ENCODE measurements at regions not wholly inside any gene's neighbourhood (a gene's known extent, or its start where the extent isn't known, plus 50 kb on each side); places are given as distances from the start of the nearest gene placed in this dataset.

DNA sequence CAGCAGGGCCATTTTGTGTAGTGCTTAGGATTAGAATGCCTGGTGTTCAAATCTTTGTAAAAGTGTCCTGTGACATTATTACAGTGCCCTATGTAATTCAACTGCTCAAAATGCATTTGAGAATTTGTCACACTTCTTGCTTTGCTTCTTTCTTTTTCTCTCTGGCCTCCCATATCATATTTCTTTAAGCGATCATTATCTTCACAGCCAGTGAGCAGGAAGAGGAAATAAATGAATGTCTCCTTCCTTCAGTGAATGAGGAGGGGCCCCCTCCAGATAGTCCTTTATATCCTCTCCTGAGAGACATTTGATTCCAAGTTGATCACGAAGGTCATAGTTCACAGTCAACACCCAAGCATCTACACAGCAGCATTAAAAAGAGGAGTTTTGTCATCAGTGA is 425.1 kb upstream of the NPVF start:
- H3K4me3 ChIP-seq (ENCODE audit: low read depth, low read length), result no peak overlapping the region

DNA sequence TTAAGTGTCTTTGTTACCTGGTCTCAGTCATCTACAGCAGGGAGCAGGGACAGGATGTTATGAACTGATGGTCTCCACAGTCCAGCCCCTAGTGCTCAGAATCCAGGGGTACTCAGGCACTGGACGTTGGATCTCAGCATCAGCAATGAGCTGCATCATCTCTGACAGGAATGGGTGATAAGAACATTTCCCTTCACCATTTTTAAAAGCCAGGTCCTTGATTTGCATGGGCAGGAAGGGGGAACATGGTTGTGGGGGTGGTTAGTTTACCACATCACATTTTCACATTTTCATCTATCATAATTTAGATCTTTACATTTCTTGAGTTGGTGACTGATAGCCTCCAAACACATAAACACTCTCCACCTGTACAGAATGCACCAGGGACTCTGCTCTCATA is 427.8 kb upstream of the NPVF start:
- no peak overlapping the region for H3K4me3 ChIP-seq (ENCODE audit: low read depth, low read length)

DNA sequence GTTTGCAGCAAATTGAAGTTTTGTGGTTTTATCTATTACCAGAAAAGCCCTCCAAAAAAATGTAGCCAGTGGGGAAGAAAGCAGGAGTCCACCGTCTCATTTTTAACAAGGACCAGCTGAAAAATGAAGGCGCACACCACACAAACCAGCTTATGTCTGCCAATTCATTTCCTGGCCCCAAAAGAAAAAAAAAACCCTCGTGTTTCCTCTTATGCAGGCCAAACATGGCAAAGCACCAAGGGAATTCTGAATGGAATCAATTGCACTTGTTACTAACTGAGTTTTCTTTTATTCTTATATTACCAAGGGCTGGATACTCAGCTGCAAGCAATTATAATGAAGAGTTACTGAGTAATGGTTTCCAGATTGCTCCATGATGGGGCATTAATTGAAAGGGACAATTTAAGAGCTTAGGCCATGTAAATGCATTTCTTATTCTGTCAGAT is 428.3 kb upstream of the NPVF start:
- H3K4me3 ChIP-seq (ENCODE audit: low read depth, low read length), result no peak overlapping the region

- H3K4me3 ChIP-seq (ENCODE audit: low read depth, low read length), result no peak overlapping the region
Observed at GRCh38 chr7:25658375-25658774, 430.1 kb upstream of the NPVF start.

DNA sequence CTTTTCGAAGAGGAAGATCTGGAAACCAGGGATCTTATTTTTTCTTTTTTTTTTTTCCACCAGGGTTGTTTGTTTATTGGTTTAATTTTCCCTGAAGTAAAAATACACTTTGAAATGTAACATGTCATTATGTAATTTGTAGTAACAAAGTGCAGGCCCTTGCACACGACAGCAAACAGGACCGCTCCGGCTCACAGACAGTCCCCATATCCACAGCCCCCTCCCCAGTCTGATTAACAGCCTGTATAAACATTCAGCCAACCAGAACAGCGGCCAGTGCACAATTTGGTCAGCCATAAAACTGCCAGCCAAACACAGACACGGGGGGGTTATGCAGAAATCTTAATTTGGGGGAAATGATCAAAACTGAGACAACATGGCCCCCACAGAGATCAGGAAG is 431.6 kb upstream of the NPVF start:
- no peak overlapping the region for H3K4me3 ChIP-seq (ENCODE audit: low read depth, low read length)

DNA sequence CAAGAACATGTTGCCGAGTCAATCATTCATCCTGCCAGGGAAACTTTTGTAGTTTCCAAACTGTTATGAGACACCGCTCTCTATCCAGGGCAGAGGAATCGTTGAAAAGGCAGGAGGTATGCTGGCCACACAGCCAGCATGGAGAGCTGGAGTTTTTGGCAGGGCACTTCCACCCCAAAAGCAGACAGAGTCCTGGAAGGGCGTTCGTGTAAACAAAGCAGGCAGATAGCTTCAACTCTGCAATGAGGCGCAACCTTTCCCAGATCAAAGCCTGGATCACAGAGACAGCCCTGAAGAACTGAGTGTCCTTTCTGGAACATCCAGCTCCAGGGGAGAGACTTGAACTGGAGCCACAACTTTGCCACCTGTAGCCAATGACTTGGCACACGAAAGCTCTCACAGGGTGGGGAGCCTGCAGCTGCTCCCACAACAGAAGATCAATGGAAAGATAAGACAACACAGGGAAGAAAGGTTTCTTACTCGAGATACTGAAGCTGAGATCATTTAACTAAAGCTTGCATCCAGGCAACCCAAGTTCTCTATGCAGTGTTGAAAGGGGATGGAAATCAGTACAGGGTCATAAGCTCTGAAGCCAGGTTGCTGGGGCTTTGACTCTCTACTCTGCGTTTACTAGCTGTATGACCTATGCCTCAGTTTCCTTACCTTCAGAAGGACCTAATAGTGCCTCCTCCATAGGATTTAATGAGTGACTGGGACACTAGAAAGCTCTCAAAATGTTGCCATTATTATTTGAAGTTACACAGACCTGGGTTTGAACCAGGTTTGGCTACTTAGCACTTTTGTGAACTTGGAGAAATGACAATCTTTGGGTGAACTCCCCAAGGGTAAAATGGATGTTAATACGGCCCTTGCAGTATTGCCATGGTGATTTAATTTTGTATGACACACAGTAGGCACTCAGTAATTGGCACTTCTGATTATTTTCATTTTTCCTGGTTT is 434.8 kb upstream of the NPVF start:
- H3K4me3 ChIP-seq (ENCODE audit: low read depth, low read length), result no peak overlapping the region

- H3K4me3 ChIP-seq (ENCODE audit: low read depth, low read length), result no peak overlapping the region
Observed at GRCh38 chr7:25663877-25664276, 435.6 kb upstream of the NPVF start.

- H3K4me3 ChIP-seq (ENCODE audit: low read depth, low read length), result no peak overlapping the region
Observed at GRCh38 chr7:25664593-25664992, 436.3 kb upstream of the NPVF start.

DNA sequence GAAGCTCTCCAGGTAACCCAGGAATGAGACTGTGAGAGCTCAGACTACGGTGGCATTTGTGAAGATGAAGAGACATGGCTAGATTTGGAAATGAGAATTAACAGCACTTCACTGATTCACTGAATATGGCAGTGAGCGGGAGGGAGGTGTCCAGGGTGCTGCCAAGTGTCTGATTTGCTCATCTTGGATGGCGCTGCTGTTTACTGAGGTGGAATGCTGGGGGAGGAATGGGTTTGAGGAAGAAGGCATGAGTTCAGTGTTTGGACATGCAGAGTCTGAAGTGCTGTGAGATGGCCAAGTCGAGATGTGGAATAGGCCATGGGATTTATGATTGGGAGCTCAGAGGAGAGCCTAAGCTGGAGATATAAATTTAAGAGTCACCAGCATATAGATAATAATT is 437.1 kb upstream of the NPVF start:
- no peak overlapping the region for H3K4me3 ChIP-seq (ENCODE audit: low read depth, low read length)

GRCh38 chr7:25665903-25666670 is 437.8 kb upstream of the NPVF start:
- no peak overlapping the region for H3K4me3 ChIP-seq (ENCODE audit: low read depth, low read length)

DNA sequence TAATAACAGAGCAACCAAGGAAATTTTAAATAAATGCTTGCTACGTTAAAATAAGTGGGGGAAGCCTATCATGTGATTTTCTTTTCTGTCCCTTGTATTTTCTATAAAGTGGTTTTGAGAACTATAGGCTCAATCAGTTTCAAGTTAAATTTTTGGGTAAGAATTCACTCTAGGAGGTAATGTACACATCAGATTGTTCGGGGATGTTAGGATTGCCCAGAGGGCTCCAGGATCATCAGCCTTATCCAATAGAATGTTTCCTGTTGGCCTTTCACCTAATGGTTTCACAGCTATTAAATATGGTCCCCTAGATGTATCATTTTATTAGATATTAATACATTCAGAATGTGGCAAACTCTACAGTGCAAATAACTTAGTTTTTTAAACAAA is 438.4 kb upstream of the NPVF start:
- no peak overlapping the region for H3K4me3 ChIP-seq (ENCODE audit: low read depth, low read length)

GRCh38 chr7:25669281-25669781 is 441.0 kb upstream of the NPVF start:
- H3K4me3 ChIP-seq (ENCODE audit: low read depth, low read length), result no peak overlapping the region

DNA sequence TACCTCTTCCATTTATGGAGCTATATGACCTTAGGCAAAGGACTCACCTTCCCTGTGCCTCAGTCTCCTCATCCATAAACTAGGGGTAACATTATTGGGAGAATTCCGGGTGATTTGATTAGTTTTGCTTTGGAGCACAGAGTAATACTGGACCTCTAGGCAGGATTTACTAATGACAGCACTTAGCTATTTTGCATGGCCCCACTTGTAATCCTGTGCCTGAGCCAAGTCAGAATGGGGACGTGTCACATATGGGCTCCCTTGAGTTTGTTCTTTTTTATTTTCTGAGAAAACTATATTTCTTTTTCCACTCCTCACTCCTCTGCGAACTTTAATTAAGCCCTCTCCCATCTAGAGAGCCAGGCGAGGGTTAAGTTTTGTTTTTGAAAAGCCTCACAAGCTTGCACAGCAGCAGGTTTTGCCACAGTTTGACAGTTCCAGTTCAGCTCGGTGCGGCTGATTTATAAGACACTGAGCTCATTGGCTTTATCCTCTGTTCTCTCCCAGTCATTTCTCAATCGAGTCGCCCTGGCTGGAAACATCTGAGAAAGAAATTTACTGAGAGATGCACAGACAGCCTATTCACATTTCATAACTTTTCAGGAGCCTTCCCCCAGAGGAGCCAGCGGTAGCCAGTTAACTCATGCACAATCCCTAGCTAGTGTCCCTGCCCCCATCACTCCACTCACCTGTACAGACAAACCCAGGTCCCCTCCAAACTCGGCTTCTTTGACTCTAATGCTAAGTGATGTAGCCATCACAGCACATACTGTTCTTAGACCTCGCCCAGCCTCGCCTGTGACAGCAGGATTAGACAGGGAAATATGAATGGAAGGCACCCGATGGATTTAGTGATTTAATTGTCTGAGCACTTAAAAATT is 441.9 kb upstream of the NPVF start:
- H3K4me3 ChIP-seq (ENCODE audit: low read depth, low read length), result no peak overlapping the region

GRCh38 chr7:25671111-25671510 is 442.8 kb upstream of the NPVF start:
- no peak overlapping the region for H3K4me3 ChIP-seq (ENCODE audit: low read depth, low read length)

DNA sequence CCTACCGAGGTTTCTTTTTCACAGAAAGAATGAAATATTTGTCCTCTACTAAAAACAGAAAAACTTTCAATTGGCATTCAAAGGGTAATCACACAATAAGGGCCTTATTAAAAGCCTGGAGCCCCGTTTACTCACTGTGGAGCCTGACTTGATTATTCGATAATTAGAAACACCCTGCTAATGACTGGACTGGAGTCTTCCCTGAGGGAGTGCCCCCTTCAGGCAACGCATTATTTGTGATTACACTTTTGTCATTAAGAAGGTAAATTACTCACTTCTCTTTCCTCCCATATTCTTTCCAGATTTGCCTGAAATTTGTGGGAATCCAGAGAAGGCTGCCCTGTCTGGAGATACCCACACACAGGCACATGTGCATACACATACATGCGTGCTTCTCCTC is 444.2 kb upstream of the NPVF start:
- no peak overlapping the region for H3K4me3 ChIP-seq (ENCODE audit: low read depth, low read length)

- H3K4me3 ChIP-seq (ENCODE audit: low read depth, low read length), result no peak overlapping the region
Observed at GRCh38 chr7:25675789-25676474, 447.6 kb upstream of the NPVF start.

DNA sequence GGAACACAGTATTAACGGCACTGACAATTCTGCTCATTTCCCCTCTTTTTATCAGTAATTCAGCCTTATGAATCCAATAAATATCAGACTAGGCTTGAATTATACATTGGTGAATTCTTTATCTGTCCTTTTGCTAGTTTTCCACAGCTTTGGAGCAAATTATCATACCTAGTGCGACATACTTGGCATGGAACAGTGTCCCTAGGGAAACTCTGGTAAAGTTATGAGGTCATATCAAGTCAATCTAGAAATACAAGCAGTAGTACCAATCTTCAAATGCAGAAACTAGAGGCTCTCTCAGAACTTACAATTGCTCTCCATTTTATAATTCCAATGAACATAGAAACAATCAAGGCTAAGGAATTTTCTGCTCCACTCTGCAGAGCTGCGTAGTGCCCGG is 449.3 kb upstream of the NPVF start:
- no peak overlapping the region for H3K4me3 ChIP-seq (ENCODE audit: low read depth, low read length)

DNA sequence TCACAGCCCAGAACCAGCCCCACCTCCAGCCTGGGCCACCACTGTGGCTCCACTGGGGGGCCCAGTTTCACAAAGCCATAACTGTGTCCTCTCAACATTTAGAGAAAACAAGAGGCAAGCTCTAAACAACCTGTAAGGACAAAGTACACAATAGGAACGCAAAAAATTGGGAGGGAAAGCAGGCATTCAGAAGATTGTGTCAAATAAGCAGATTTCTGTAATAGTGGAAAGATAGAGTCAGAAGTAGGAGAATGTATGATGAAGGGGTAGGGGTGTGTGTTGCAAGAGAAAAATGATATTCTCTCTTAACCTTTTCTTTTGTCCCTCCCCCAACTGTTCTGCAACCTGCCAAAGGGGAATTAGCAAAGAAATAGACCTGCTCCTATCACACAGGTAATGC is 449.9 kb upstream of the NPVF start:
- H3K4me3 ChIP-seq (ENCODE audit: low read depth, low read length), result no peak overlapping the region

DNA sequence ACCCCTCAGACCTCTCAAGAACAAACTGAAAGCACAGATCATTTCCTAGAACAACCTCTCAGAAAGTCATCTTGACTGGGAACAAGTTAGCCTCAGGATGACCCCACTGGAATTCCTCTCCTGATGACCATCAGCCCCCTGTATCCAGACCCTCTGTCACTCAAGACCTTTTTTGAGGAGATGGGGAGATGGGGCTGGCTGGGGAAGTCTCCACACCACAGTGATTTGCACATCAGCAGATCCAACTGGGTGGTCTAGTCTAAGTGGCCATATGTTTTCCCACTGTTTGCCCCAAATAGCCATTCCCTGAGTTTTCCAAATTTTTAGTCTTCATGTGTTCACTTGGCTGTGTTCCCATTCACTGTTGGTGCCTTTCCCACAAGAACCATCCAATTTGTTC is 452.4 kb upstream of the NPVF start:
- no peak overlapping the region for H3K4me3 ChIP-seq (ENCODE audit: low read depth, low read length)

DNA sequence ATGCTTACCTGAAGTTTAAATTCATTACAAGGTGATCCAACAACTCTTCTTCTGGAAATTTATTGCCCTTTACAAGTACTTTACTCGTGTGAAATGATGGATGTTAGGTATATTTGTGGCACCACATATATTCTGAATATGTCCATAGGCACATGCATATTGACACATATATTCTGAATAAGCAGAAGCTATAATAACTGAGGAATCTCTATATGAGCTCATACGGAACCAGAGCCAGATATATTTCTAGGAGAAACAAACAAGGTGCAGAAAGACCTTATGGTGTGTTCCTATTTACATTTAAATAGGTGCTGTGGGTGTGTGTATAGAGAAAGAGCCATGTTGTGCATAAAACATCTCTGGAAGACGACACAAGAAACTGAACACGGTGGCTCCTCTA is 456.1 kb upstream of the NPVF start:
- no peak overlapping the region for H3K4me3 ChIP-seq (ENCODE audit: low read depth, low read length)

Measured in iPS-11a (cell line).